VCaP (cell line): ENCODE measurements at regions not wholly inside any gene's neighbourhood (a gene's known extent, or its start where the extent isn't known, plus 50 kb on each side); places are given as distances from the start of the nearest gene placed in this dataset.

Experiments used
- H3K27ac ChIP-seq: fragments of 450-650 bp; 2 replicates; pipeline ENCODE4 v1.5.1; 2017
- TF ChIP-seq, protein P1 (sequence below): fragments of 450-650 bp; conservative IDR thresholded peaks from 2 replicates; pipeline ENCODE4 v1.5.1; 2017; ENCODE audit warnings: mild to moderate bottlenecking, moderate library complexity

DNA sequence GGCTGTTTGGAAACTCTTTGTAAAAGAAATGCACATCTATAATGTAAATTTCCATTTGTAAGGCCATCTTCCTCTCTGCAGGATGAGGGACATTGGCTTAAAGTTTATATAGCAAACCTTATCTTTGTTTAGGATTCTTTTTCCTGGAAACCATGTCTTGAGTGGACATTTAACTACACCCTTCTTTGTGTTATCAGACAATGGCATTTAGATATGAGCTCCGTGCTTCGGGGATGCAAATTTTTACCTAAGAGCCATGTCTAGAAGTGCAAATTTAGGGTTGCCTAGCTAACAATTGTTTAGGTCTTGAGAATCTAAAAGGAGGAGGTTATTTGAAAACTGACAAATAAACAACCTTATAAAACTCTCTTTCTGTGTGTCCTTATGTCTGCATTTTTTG lies 623.8 kb downstream of the MMUT start:
- TF ChIP-seq, protein P1, sequence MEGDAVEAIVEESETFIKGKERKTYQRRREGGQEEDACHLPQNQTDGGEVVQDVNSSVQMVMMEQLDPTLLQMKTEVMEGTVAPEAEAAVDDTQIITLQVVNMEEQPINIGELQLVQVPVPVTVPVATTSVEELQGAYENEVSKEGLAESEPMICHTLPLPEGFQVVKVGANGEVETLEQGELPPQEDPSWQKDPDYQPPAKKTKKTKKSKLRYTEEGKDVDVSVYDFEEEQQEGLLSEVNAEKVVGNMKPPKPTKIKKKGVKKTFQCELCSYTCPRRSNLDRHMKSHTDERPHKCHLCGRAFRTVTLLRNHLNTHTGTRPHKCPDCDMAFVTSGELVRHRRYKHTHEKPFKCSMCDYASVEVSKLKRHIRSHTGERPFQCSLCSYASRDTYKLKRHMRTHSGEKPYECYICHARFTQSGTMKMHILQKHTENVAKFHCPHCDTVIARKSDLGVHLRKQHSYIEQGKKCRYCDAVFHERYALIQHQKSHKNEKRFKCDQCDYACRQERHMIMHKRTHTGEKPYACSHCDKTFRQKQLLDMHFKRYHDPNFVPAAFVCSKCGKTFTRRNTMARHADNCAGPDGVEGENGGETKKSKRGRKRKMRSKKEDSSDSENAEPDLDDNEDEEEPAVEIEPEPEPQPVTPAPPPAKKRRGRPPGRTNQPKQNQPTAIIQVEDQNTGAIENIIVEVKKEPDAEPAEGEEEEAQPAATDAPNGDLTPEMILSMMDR = no peak
- no peak overlapping the region for H3K27ac ChIP-seq

DNA sequence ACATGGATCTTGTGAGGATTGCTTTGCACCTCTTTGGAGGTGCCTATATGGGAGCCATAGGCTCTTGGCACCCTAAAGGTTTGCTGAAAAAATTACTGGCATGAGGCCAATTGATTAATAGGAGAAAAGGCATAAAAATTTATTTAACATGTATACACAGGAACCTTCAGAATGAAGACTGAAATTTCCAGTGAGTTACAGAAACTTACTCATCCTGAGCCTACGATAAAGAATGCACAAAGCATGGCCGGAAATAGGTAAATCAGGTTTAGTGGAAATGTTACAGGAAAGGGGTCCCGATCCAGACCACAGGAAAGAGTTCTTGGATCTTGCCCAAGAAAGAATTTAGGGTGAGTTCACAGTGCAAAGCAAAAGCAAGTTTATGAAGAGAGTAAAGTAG lies 625.3 kb downstream of the MMUT start:
- TF ChIP-seq, protein P1 = no peak
- no peak overlapping the region for H3K27ac ChIP-seq

- no peak overlapping the region for H3K27ac ChIP-seq
- TF ChIP-seq, protein P1 = no peak
These were observed 627.6 kb downstream of the MMUT start for GRCh38 chr6:48835421-48835958.

DNA sequence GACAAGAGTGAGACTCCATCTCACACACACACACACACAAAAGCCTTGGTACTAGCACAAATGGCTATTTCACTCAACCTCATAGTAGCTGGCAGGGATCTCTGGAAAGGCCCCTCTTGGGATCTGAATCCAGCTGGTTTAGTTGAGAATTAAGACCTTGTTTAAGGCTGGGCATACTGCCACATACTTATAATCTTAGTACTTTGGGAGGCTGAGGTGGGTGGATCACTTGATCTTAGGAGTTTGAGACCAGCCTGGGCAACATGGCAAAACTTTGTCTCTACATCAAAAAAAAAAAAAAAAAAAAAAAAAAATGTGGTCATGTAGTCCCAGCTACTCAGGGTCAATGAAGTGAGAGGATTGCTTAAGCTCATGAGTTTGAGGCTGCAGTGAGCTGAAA lies 628.3 kb downstream of the MMUT start:
- H3K27ac ChIP-seq = no peak overlapping the region
- TF ChIP-seq, protein P1 = no peak

DNA sequence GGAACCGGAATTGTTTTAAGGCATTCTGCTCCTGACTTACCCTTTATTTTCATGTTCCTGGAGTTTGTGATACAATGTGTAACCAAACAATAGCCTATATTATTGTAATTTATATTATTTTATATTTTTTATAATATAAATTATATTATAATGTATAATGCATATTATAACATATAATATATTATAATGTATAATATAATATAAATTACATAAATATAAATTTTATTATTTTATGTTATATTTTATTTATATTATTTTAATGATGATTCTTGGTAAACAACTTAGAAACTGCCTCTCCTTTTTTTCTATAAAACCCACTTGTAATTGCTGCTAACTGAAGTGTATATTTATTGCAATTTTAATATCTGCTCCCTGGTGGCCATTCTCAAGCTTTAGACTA lies 629.1 kb downstream of the MMUT start:
- TF ChIP-seq, protein P1 = no peak
- H3K27ac ChIP-seq = no peak overlapping the region

- TF ChIP-seq, protein P1 = no peak
- no peak overlapping the region for H3K27ac ChIP-seq
These were observed 636.0 kb downstream of the MMUT start for GRCh38 chr6:48826901-48827701.

DNA sequence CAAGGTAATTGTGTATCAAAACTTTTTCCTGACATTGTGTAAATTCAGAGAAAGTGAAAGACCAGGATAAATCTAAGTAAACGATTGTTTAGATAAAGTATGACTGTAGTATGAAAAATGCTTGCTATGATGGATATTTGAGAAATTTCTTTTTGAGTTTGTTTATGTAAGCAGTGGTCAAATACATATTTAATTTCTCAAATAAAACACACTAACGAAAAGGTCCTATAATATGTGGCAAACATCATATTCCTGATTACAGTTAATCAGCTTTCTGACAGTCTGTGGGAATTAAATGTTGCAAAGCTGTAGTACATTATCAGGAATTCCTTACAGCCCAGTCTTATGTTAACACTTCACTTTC lies 636.9 kb downstream of the MMUT start:
- H3K27ac ChIP-seq = no peak overlapping the region

More for the DNA sequence above, 636.9 kb downstream of the MMUT start:
- TF ChIP-seq, protein P1 = no peak
